Coronary artery (tissue), 2 donors: ENCODE measurements at regions not wholly inside any gene's neighbourhood (a gene's known extent, or its start where the extent isn't known, plus 50 kb on each side); places are given as distances from the start of the nearest gene placed in this dataset.

Experiments
- DNase-seq: peaks from one replicate; pipeline ENCODE4 v3.0.0-alpha.2; 2017; ENCODE audit warnings: low spot score
- H3K27ac ChIP-seq, 2 donors: fragments of 200-600 bp; sonication (generic); one replicate each; pipeline ENCODE4 v1.5.1; 2016 to 2019
- H3K4me3 ChIP-seq: fragments of 200-600 bp; sonication (generic); 2 replicates; pipeline ENCODE4 v1.5.1; 2016; ENCODE audit warnings: mild to moderate bottlenecking, moderate library complexity
- TF ChIP-seq, protein P1 (sequence below): fragments of 200-600 bp; sonication (generic); IDR thresholded peaks from one replicate; pipeline ENCODE4 v1.5.1; 2019; ENCODE audit warnings: antibody characterized with exemption

DNA sequence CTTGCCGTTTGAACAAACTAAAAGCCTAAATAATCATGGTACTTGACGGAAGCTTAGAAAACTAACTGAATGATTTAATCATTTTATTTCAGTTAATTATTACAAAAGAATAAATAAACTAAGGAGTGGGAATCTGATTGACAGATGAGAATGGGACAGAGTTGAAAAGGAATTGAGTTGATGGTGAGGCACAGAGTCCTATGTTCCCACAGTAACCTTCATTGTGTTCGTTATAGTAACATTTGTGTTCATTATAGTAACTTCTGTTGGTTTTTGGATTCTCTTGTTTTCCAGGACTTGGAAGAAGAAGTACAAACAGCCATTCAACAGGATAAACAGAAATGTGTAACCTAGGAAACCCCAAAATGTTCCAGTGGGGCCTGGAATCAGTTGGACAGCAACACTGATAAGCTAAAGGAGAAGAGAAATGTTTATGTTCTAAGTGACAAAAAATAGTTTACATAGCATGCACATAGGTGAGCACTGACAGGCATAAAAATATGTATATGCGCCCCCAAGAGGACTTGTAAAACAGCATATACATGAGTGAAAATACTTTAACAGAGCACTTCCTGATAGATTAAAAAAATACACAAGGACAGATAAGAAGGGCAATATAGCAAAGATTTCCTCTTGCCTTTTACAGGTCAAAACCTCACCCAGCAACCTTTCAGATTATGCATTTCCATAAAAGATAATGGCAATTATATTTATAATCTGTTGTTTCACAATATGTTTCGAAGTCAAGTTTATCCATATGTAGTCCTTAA, 218.6 kb upstream of the HTR2C start:
- DNase-seq, result no peak
- no peak overlapping the region for H3K4me3 ChIP-seq
- H3K27ac ChIP-seq, result no peak overlapping the region
- TF ChIP-seq, protein P1, sequence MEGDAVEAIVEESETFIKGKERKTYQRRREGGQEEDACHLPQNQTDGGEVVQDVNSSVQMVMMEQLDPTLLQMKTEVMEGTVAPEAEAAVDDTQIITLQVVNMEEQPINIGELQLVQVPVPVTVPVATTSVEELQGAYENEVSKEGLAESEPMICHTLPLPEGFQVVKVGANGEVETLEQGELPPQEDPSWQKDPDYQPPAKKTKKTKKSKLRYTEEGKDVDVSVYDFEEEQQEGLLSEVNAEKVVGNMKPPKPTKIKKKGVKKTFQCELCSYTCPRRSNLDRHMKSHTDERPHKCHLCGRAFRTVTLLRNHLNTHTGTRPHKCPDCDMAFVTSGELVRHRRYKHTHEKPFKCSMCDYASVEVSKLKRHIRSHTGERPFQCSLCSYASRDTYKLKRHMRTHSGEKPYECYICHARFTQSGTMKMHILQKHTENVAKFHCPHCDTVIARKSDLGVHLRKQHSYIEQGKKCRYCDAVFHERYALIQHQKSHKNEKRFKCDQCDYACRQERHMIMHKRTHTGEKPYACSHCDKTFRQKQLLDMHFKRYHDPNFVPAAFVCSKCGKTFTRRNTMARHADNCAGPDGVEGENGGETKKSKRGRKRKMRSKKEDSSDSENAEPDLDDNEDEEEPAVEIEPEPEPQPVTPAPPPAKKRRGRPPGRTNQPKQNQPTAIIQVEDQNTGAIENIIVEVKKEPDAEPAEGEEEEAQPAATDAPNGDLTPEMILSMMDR, result no peak

DNA sequence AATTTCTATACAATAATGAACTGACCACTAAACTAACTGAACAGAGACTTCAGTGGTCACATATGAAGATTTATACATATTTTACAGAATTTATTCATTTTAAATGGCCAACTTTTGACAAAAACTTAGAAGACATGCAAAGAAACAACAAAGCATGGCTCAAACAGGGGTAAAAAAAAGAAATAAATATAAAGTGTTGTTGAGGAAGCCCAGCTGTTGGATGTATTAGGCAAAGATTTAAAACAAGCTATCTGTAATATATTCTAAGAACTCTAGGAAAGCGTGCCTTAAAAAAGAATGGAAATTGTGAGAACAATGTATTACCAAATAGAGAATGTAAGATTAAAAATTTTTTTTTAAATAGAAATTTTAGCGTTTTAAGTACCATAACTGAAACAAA, 210.9 kb upstream of the HTR2C start:
- TF ChIP-seq, protein P1, result no peak
- Histone ChIP-seq H3K4me3 (no peak overlapping the region), H3K27ac (no peak overlapping the region)
- DNase-seq, result no peak

DNA sequence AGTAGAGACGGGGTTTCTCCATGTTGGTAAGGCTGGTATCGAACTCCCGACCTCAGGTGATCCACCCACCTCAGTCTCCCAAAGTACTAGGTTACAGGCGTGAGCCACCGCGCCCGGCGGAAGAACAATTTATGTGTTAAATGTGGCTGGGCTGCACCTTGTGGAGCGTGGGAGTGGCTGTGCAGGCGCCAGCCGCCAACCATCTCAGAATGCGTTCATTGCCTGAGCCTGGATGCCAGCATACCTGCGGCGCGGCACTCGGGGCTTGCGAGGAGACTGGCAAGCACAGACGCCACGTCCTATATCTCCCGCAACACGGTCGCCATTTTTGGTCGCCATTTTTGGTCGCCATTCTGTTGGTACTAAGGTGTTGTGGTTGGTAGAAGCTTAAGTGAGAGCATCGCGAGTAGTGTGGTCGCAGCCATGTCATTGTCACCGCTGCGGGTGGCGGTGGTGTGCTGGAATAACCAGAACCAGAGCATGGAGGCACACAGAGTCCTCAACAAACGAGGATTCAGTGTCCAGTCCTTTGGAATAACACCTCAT, 193.6 kb upstream of the HTR2C start:
- TF ChIP-seq, protein P1, result no peak
- H3K4me3 ChIP-seq, result no peak overlapping the region
- DNase-seq, result no peak
- no peak overlapping the region for H3K27ac ChIP-seq
